GM21528 (cell line): ENCODE measurements at regions not wholly inside any gene's neighbourhood (a gene's known extent, or its start where the extent isn't known, plus 50 kb on each side); places are given as distances from the start of the nearest gene placed in this dataset.

ENCODE experiments used
- ATAC-seq: cut with Tn5 transposase; IDR thresholded peaks from one replicate; pipeline ENCODE4 v1.9.1; 2021; ENCODE audit warnings: mild to moderate bottlenecking, moderate library complexity; ENCODE audit not compliant: unreplicated experiment, low FRiP score

DNA sequence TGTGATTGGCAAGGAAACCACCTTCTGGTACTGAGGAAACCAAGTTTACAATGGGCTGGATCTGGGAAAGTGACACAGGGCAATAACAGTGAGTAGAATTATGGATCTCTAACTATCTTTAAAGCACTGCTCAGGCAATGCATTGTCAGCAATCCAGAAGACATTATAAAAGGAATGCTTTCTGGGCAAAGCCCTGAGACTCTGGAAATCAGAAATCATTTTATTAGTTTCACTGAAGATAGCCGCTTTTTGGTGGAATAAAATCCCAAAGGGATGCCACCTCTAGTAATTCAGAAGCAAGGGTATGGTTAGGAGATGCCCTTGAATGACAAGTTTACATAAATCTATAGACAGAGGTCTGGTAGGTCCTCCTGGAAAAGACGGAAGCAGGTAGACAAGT lies 211.1 kb downstream of the DMRT2 start:
- no peak for ATAC-seq

- no peak for ATAC-seq
Observed at GRCh38 chr9:1261879-1262766, 212.0 kb downstream of the DMRT2 start.

DNA sequence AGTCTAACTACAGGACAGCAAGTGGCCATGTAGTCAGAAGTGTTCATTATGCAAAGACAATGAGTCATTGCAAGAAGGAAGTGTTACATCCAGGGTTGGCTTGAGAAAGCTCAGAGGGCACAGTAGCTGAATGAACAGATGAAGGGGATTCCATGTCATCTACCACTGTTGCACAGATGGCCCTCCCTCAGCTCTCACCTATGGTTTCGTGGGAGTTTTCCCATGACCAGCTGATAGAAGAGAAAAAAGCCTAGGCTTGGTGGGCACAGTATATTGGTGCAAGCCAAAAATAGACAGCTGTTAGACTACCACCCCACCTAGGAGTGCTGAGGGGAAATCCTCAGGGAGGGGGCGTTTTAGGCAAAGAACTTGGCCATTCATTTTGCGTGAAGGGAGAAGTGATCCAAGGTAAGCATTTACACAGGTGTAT lies 217.0 kb downstream of the DMRT2 start:
- ATAC-seq: no peak

- no peak for ATAC-seq
Observed at GRCh38 chr9:1267581-1267980, 217.4 kb downstream of the DMRT2 start.

GRCh38 chr9:1269533-1270315 lies 219.6 kb downstream of the DMRT2 start:
- ATAC-seq: no peak

DNA sequence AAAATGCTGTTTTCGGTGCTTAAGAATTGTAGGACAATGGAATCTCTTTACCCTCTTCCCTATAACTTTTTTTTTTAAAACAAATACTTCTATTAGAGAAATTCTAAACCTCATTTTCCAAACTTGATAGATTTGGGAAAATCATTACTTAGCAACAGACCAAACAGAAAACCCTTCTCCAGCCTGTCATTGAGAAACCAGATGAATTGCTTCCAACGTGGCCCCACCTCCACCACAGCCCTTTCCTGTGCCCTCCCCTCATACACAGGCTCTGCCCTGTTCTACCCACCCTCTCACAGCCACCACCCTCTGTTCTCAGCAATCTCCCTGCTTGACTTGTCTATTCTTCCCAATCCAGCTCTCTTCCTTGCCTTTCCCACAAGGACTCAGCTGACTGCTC lies 221.2 kb downstream of the DMRT2 start:
- no peak for ATAC-seq

DNA sequence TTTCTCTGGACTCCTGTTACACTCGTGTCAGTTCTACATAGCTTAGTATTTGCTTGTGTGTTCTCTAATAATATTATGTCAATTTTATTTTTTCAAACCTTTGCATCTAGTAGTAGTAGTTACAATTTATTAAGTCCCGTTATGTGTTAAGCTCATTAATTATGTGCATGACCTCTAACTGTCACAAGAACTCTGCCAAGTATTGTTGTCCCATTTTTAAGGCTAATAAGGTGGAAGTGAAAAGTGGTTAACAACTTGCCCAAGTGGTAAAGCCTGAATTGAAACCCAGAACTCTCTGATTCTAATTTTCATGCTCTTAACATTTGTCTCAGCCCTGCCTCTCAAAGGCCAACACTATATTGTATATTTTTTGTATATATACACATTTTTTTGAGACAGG lies 221.6 kb downstream of the DMRT2 start:
- no peak for ATAC-seq

GRCh38 chr9:1272488-1272887 lies 222.3 kb downstream of the DMRT2 start:
- ATAC-seq: no peak

DNA sequence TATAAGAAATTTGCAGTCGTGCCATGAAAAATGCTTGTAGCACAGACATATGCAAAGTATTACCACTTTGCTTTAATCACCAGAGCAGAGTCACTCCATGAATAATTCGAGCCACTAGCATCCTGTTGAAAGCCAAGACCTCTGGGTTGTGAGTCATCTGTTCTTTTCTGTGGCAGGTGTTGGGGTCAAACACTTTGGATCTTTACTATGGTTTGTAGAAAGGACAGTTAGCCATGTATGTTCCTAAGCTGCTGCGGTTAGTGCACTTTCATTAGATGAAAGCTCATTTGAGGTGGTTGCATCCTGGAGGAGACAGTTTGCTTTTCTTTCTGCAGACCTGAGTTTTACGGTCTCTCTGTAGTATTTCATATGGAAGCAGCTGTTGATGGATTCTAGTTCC lies 223.7 kb downstream of the DMRT2 start:
- ATAC-seq: no peak

- no peak for ATAC-seq
Observed at GRCh38 chr9:1274334-1274733, 224.2 kb downstream of the DMRT2 start.

- no peak for ATAC-seq
Observed at GRCh38 chr9:1276474-1276873, 226.3 kb downstream of the DMRT2 start.

DNA sequence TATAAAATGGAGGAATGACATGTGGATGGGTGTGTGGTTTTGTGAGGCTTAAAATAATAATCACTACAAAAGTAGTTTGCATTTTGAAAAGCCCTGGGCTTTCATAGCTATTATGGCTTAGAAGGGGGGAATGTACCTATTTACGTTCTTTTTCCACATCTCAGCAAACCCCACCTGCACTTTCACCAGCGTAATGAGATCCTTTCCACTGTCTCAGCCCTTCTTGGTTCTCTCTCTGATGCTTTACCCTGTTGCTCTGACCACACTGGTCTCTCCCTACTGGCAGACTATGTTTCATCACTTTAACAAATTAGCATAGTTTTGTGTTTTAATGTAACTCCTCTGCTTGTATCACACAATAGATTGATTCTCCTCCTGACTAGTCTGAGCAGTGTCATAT lies 234.6 kb downstream of the DMRT2 start:
- no peak for ATAC-seq

DNA sequence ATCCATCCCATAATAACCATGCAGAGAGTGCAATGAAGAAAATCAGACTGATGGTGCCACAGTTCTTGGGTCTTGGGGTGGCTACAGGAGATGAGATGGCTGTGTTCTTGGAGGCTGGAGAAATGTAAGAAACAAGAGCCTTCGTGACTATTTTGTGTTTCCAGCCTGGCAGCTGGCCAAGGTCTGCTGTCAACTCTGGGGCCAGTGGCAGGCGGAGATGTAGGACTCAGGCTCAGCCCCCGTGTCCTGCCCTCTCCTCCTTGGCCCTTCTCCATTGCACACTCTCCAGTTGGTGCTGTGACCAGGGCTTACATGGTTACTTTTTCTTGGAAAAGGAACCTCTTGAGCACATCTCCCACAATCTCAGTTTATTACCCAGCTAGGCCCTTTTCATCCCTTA lies 235.4 kb downstream of the DMRT2 start:
- ATAC-seq: no peak

- ATAC-seq: no peak
Observed at GRCh38 chr9:1292384-1292783, 242.2 kb downstream of the DMRT2 start.

- ATAC-seq: no peak
Observed at GRCh38 chr9:1294641-1295258, 244.6 kb downstream of the DMRT2 start.

DNA sequence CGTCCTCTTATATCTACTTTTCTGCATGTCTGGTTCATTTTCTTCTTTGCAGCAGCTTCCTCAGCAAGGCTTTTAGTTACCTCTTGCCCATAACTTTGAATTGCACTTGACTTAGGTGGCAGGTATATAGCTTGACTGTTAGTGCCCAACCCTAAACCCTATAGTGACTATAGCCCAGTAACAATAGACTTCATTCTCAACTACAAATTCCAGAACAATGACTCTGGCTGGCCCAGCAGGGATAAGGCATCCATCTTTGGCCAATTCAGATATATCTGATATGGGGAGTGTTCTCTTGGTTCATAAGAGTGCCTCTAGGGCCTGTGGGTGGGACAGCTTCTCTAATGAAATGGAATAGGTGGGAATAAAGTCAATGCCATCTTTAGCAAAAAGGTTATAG lies 246.2 kb downstream of the DMRT2 start:
- no peak for ATAC-seq

- no peak for ATAC-seq
Observed at GRCh38 chr9:1298046-1298445, 247.9 kb downstream of the DMRT2 start.

DNA sequence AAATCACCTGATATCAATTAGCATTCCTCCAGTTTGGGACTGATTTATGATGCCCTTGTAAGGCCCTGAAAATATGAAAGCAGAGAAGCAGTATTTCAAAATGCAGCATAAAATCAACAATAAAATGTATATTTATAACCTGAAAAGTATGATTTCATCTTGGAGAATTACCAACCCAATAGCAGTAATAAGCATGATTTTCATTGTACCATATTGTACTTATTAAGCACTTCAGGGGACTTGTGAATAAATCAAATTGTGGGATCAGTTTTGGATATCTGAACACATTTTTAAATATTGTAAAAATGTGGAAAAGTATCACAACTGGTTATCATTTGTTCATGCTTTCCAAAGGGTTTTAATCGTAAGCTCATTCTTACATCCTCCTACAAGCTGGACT lies 250.8 kb downstream of the DMRT2 start:
- ATAC-seq: no peak

DNA sequence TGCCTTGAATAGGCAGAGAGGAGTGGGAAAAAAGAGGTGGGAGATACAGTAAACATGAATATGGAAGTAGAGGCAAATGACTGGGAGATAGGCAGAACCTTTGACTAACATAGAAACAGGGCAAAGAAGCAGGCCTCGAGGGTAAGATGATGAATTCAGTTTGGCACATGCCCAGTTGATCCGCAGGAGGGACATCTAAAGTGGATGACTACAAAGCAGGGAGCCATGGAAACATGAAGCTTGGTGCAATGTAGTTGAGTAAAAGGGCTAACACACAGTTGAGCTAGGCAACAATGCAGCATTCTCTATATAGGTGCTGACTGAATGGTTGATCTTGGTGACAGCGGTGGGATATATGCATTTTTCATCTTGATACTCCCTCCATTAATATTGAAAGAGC lies 253.8 kb downstream of the DMRT2 start:
- ATAC-seq: no peak

GRCh38 chr9:1311462-1312042 lies 261.4 kb downstream of the DMRT2 start:
- no peak for ATAC-seq

DNA sequence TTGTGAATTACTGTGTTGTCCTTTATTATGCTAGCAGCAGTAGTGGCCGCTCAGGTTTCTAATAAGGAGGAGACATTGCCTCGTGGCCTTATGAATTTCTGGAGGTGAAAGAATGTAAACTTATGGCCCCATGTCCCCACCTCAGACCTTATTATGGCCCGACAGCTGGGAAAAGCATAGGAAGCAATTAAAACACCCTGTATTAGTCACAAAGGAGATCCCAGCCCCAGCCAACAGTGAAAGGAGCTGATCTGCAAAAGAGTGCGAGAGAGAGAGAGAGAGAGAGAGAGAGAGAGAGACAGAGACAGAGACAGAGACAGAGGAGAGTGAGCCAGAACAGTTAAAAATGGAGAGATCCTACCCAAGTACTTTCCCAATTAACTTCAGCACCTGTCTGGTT lies 269.3 kb downstream of the DMRT2 start:
- ATAC-seq: no peak
